ENCODE measurements at regions not wholly inside any gene's neighbourhood (a gene's known extent, or its start where the extent isn't known, plus 50 kb on each side); places are given as distances from the start of the nearest gene placed in this dataset.

GRCh38 chr16:55398762-55399161 is 74.8 kb downstream of the IRX6 start:
- POLR2A ChIA-PET: no interaction called here

GRCh38 chr16:55399911-55400310 is 75.9 kb downstream of the IRX6 start:
- WGBS (ENCODE audit: low lambda C conversion rate): 25% methylated on average over 4 of the region's 5 CpGs
- ChIA-PET POLR2A (no interaction called here), CTCF (interaction anchor here (0.9 kb wide), 1 partner anchor 16 kb away, joined by 3 read pairs; no protein-coding TSS in a partner anchor)
- TF ChIP-seq ELF1 (IDR thresholded peaks at IDR 0.05) (no peak), POLR2AphosphoS5 (IDR thresholded peaks at IDR 0.05; ENCODE audit: low read depth, low read length) (no peak), EZH2phosphoT487 (IDR thresholded peaks at IDR 0.05; ENCODE audit: borderline replicate concordance, low read depth) (no peak), RAD21 (IDR thresholded peaks at IDR 0.05; ENCODE audit: low read length) (no peak), RXRA (IDR thresholded peaks at IDR 0.05; ENCODE audit: borderline replicate concordance, low read depth) (no peak), RFX5 (IDR thresholded peaks at IDR 0.05; ENCODE audit: low read length) (no peak), TCF12 (IDR thresholded peaks at IDR 0.05) (no peak), TAF1 (IDR thresholded peaks at IDR 0.05; ENCODE audit: borderline replicate concordance, low read depth, low read length) (no peak), EP300 (IDR thresholded peaks at IDR 0.05; ENCODE audit: borderline replicate concordance in 1 of 2, low read depth in 1 of 2, low read length in 1 of 2) (no peak), RCOR1 (IDR thresholded peaks at IDR 0.05; ENCODE audit: low read length) (no peak), CHD2 (IDR thresholded peaks at IDR 0.05; ENCODE audit: low read length, partially characterized antibody) (no peak), SMC3 (IDR thresholded peaks at IDR 0.05; ENCODE audit: low read depth, low read length) (no peak), NRF1 (IDR thresholded peaks at IDR 0.05; ENCODE audit: low read depth, low read length) (no peak), CTCF (IDR thresholded peaks at IDR 0.05) (no peak), USF2 (IDR thresholded peaks at IDR 0.05; ENCODE audit: borderline replicate concordance, low read depth, low read length) (no peak), FOSL2 (IDR thresholded peaks at IDR 0.05; ENCODE audit: borderline replicate concordance, low read depth) (no peak)
- Histone ChIP-seq H3K36me3 (replicated peaks in 1 of 2; ENCODE audit: control insufficient read depth in 1 of 2, insufficient read depth in 2 of 2, low read length in 1 of 2) (no peaks in the 10 kb centered on the region), H3K27ac (ENCODE audit: low read depth in 2 of 2, low read length in 1 of 2) (no peak overlapping the region), H4K20me1 (ENCODE audit: insufficient read depth) (no peaks in the 10 kb centered on the region), H3K4me1 (ENCODE audit: control insufficient read depth in 1 of 2, insufficient read depth in 2 of 2, low read depth in 1 of 2, low read length in 1 of 2) (no peaks in the 10 kb centered on the region), H3F3A (replicated peaks; ENCODE audit: insufficient read depth) (no peaks in the 10 kb centered on the region), H3K4me2 (no peak overlapping the region), H3K4me3 (ENCODE audit: low read depth in 2 of 2, low read length in 1 of 2) (no peak overlapping the region), H3K79me2 (ENCODE audit: insufficient read depth) (no peaks in the 10 kb centered on the region), H3K9me2 (no peaks in the 10 kb centered on the region), H3K27me3 (ENCODE audit: insufficient read depth) (no peaks in the 10 kb centered on the region), H3K9me3 (no peaks in the 10 kb centered on the region), H3K9ac (no peak overlapping the region), H2AFZ (ENCODE audit: low read depth) (no peak overlapping the region)
- DNase-seq: no peak

More at GRCh38 chr16:55398762-55399161, 74.8 kb downstream of the IRX6 start:
- H3K9me3 ChIP-seq: no peaks in the 10 kb centered on the region
- no peaks in the 10 kb centered on the region for H3K36me3 ChIP-seq (replicated peaks in 1 of 2; ENCODE audit: control insufficient read depth in 1 of 2, insufficient read depth in 2 of 2, low read length in 1 of 2)
- no peak overlapping the region for H3K4me2 ChIP-seq
- no peaks in the 10 kb centered on the region for H3F3A ChIP-seq (replicated peaks; ENCODE audit: insufficient read depth)
- WGBS (ENCODE audit: low lambda C conversion rate): 53% methylated on average over 9 of the region's 10 CpGs
- no peaks in the 10 kb centered on the region for H3K27me3 ChIP-seq (ENCODE audit: insufficient read depth)
- no peaks in the 10 kb centered on the region for H3K79me2 ChIP-seq (ENCODE audit: insufficient read depth)
- H2AFZ ChIP-seq (ENCODE audit: low read depth): no peak overlapping the region
- H3K4me3 ChIP-seq (ENCODE audit: low read depth in 2 of 2, low read length in 1 of 2): no peak overlapping the region
- H3K4me1 ChIP-seq (ENCODE audit: control insufficient read depth in 1 of 2, insufficient read depth in 2 of 2, low read depth in 1 of 2, low read length in 1 of 2): no peaks in the 10 kb centered on the region
- CTCF ChIA-PET: no interaction called here
- no peak for DNase-seq
- no peaks in the 10 kb centered on the region for H3K9me2 ChIP-seq
- no peak overlapping the region for H3K27ac ChIP-seq (ENCODE audit: low read depth in 2 of 2, low read length in 1 of 2)
- TF ChIP-seq RAD21 (IDR thresholded peaks at IDR 0.05; ENCODE audit: low read length) (no peak), ELF1 (IDR thresholded peaks at IDR 0.05) (no peak), PBX3 (IDR thresholded peaks at IDR 0.05) (no peak), EZH2phosphoT487 (IDR thresholded peaks at IDR 0.05; ENCODE audit: borderline replicate concordance, low read depth) (no peak), RXRA (IDR thresholded peaks at IDR 0.05; ENCODE audit: borderline replicate concordance, low read depth) (no peak), USF2 (IDR thresholded peaks at IDR 0.05; ENCODE audit: borderline replicate concordance, low read depth, low read length) (no peak)
- no peaks in the 10 kb centered on the region for H4K20me1 ChIP-seq (ENCODE audit: insufficient read depth)
- H3K9ac ChIP-seq: no peak overlapping the region
